ENCODE measurements at regions not wholly inside any gene's neighbourhood (a gene's known extent, or its start where the extent isn't known, plus 50 kb on each side); places are given as distances from the start of the nearest gene placed in this dataset.

DNA sequence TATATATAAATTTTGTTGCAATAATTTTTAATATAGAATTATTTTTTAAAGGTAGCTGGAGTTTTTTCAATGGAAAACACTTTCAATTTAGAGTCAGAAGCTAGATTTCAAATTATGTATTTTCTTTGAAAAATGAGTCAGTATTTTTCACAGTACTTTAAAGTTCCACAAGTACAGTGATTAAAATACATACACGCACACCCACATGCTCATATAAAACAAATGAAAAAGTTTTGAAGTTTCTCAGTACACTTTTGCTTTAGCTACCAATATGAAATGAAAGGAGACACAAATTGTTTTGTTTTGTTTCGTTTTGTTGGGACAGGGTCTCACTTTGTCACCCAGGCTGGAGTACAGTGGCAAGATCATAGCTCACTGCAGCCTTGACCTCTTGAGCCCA, 98.6 kb downstream of the CYB561 start:
- no peak for DNase-seq

DNA sequence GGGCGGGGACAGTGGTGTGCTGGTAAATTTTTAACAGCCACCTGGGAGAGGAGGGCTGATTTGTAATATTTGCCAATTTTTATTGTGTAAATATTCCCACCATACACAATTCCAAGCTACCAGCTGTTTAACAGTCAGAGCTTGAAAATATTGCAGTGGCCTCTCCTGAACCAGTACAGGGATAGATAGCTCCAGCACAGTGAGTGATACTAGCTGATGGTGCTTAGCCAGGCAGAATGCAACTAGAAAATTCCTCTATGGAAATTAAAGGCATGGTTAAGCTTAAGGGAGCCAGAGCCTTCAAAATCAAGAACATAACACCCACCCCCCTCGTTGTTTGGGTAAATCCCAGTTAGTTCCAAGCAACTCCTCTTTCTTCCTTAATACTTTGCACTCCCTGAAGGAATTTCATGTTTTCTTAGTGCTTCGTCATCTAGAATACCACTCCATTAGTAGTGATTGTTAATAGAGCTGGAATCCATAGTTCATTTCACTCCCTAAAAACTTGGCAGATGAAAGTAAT, 96.6 kb downstream of the CYB561 start:
- no peak for DNase-seq

DNA sequence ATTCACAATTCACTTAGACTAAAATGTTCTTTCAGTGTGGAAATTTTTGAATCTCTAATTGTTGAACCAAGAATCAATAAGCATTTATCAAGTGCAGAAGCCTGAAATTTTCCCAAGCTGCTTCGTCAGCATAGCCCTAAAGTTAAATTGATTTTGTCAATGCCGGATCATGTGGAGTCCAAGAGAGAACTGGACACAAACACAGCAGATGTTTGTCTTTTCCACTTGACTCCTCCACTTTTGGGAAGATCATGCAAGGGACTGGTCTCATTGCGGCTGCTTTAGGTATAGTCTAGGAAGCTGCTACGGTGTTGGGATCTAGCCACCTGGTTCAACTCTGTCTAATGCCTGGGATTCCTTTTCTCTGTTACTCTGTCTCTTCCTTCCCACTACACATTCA, 95.7 kb downstream of the CYB561 start:
- DNase-seq, result no peak

DNA sequence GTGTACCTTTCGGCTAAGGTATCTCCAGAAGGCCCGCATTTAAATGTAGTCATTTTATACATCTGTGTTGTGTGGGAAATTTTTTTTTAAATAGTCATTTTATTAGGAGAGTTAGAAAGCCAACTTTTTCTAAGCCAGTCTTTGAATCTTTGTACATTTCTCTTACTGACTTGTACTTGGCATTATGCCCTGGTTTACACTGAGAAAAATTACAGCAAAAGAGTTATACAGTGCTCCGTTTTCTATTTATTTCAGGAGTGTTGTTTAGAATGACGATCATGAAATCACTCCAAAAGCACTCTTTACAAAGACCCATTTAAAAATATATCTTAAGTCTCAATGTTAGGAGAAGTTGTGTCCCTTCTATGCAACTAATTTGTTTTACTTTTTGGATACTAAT, 91.8 kb downstream of the CYB561 start:
- DNase-seq, result no peak

DNA sequence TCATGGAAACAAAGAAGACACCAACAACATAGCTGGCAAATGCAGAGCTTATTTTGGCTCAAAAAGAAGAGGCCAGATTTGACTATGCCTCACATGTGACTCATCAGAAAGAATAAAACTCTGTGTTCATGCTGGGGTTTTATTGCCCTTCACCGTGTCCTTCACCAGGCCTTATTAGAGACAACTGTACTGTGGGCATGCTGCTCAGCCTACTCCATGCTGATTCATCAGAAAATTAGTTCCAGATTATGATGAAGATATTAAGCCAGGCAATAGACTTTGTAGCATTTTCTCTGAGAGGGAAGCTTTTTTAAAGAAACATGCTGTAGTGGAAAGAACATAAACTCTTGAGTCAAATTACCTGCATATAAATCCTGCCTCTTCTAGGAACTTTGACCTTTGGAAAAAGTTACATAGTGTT, 89.8 kb downstream of the CYB561 start:
- no peak for DNase-seq

DNA sequence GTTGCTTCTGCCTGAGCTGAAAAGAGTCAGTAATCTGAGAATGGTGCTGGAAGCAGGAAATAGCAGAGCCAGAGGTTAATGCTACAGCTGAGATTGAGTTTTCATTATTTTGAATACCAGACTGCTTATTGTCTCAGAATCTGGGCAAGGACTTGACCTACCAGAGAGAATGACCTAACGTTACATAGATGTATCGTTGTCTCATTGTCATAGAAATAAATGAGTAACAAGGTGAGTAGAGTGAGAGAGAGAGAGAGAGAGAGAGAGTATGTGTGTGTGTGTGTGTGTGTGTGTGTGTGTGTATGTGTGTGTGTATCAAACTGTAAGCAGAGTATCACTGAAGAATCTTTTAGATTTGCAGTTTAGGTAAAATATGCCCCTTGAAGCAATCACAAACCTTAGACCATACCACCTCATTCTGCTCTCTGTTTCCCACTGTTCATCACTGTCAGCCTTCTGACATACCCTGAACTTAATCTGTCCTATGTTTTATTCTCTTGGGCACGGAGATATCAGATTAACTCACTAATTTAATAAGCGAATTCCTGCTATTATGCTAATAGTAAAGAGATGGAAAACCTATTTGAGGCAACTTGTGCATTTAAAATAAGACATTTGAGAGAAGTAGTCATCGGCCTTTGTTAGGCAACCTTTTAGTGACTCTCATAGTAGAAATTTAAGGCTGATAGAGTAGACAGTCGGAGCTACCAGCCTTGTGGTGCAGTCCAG, 87.8 kb downstream of the CYB561 start:
- no peak for DNase-seq

DNA sequence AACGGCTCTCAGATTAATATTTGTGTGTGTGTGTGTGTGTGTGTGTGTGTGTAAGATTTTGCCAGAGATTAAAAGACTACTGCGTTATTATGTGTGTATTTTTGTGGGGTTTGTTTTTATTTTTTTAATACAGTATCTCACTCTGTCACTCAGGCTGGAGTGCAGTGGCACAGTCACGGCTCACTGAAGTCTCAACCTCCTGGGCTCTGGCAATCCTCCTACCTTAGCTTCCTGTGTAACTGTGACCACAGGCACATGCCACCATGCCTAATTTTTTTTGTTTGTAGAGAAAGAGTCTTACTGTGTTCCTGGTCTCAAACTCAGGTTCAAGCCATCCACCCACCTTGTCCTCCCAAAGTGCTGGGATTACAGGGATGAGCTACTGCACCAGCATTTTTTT, 87.2 kb downstream of the CYB561 start:
- no peak for DNase-seq

DNA sequence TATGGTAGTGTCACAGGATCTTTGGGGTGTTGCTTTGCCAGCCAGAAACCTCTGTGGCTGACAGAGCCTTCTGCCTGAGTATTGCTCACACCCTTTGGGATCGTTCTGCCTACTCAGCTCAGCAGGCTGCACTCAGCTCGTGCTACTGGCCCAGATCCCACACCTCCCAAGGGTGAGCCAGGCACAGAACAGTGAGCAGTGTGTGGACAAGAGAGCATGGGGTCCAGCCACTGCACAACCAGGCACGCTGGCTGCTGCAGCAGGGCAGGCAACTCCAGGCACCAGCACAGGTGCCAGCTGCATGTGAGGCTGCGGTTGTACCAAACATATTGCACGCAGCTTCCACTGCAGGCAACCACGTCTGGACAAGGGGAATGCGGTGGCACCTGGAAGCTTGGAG, 84.9 kb downstream of the CYB561 start:
- no peak for DNase-seq

DNA sequence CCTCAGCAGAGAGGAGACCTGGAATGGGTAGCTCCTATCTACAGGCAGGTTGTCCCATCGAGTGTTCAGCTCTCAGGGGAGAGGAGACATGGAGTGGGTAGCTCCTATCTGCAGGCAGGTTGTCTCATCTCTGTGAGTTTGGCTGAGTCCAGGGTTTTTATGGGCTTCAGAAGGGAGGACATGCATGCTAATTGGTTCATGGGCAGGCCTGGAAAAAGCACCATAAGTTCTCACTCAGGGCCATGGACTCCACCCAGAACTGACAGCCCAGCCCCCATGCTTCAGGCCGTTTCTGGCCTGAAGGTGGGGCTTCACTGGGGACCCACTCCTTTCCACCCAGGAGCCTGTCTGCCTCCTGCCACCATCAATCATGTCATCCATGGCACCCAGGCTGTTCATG, 84.0 kb downstream of the CYB561 start:
- DNase-seq, result no peak

DNA sequence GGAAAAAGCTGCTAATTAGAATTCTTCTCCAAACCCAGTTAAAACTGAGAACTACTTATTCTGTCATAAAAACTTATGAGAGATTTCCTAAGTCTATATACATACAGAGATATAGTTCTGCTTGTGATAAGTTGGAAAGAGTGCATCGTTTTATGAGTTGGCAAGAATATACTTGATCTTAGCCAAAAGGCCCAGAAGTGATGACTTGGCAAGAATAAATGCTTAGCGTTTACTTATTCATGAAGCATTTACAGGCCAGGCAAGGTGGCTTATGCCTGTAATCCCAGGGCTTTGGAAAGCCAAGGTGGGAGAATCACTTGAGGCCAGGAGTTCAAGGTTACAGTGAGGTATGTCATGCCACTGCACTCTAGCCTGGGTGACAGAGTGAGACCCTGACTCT, 81.7 kb downstream of the CYB561 start:
- DNase-seq, result no peak

DNA sequence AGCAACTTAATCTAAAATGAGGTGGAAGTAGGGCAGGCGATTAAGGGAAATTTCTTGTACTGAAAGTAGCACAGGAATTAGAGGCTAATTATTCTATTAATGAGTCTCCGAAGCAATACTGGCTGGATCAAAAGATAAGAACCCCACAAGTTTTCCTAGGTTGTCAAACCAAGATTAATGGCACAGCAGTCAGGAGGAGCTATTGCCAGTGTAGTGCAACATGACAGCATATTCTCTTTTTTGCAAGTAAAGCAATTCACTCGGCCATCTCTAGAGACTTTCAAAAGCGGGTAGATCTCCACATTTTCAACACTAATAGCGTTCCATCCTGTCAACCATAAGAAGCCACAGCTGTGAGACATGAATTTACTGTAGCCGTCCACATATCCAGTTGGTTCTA, 81.2 kb downstream of the CYB561 start:
- DNase-seq, result no peak

DNA sequence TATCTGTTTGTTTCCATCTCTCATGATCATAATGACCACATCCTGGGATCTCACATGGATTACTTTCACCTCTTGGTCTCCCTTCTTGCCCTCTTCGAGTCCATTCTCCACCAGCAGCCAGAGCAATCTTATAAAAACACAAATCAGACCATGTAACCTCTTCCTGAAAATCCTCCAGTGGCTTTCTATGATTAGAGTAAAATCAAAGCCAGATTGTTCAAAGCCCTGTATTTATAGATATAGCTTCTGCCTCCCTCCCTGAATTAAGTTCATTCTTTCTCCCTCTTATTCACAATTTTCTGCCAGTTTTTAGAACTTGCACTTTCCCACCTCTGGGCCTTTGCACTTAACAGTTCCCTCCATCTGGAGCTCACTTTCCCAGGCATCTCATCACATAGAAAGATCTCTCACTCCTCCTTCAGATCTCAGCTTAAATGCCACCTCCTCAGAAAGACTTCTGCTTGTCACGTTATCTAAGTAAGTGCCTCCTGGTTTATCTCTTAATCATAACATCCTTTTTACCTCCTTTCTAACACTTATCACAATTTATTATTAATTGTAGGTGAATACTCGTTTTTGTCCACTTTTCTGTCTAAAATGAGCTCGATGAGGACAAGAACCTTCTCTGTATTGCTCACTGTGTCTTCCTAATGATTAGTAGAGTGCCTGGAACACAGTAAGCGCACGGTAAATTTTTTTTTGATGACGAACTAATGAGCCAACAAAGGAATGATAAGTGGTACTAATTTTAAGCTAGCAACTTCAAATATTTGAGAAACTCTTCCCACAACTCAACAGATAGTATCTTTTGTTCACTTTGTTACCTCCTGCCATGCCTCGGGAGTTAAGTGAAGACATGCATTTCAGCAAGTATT, 80.5 kb downstream of the CYB561 start:
- no peak for DNase-seq

DNA sequence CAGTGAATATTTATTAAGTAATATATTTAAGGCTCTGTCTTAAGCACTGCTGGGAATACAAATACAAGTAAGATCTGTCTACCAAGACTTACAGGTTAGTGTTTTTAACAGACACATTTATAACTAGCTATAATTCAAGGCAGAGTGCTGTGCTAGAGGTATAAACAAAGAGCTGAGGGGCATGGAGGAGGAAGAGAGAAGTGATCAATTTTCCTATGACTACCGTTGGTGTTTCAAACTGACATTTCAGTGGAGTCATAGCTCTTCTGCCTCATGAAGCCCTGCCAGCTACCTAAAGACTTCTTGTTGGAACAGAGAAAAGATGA, 79.9 kb downstream of the CYB561 start:
- no peak for DNase-seq

DNA sequence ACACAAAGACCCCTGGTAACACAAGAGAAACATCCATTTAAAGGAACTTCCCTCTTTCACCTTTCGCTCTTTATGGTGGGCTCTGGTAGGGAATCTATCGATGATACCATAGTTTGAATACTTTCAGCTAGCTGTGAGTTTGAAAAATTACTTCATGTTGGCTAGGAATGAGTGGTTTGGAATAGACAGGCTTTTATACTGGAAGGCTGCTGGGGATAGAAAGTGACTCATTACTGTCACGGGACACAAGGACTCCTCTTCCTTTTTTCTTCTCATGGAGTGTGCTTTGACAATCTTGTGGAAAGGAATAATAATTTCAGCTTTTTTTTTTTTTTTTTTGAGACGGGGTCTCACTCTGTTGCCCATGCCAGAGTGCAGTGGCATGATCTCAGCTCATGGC, 76.9 kb downstream of the CYB561 start:
- no peak for DNase-seq

DNA sequence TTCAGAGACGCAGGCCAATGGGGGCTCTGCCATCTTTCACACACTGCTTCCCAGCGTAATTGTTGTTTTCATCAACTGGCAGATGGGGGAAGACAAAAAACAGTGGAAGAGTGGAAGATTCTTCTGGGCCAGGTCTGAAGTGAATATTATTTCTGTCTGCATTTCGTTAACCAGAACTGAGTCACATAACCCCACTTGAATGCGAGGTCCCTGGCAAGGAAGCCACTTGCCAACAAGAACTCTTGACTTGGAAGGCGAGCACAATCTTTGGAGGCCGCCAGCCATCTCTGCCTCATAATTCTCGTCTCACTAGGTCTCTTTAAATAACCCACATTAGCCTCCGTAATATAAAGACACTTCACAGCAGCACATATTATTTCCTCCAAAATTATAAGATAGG, 75.4 kb downstream of the CYB561 start:
- no peak for DNase-seq

DNA sequence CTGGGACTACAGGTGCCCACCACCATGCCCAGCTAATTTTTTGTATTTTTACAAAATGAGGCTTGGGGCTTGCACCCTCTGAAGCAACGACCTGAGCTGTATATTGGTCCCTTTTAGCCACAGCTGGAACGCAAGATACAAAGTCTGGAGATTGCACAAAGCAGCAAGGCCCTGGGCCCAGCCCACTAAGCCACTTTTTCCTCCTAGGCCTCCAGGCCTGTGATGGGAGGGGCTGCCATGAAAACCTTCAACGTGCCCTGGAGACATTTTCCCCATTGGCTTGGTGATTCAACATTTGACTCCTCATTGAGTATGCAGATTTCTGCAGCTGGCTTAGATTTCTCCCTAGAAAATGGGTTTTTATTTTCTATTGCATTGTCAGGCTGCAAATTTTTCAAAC, 69.2 kb downstream of the CYB561 start:
- no peak for DNase-seq

DNA sequence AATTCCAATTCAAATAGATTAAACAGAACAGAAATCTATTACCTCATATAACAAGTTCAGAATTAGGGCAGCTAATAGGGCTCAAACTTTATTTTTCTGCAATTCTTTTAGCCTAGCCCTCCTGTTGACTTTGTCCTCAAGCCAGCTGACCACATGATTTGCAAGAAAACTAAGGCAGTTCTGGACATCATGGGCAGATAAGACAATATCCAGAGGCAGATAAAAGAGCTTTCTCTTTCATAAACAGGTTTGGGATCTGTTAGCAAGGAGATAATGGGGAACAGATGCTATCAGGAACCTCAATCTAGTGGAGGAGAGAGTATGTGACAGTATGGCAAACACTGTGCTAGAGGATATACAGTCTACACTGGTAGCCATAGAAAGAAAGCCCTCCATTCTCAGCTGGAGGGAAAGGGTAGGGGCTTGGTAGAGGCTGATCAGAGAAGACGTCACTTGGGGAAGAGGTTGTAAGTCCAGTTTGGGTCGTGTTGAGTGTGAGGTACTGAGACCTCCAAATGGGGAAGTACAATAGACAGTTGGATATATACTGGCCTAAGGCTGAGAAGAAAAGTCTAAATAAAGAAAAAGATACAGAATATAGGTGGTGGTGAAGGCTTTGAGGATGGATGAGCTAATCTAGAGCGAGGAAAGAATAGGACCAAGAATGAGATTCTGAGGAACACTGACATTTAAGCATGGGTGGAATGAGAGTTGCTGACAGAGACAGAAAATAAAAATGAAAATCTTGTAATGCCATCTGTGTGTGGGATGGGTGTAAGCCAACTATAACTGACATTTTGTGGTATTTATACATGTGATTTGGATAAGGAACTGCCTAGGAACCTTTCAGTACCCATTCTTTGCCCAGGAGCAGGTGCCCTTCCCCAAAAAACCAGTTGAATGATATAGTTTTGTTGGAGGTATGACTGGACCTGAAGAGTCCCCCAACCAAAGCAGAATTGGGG, 67.4 kb downstream of the CYB561 start:
- DNase-seq, result no peak

DNA sequence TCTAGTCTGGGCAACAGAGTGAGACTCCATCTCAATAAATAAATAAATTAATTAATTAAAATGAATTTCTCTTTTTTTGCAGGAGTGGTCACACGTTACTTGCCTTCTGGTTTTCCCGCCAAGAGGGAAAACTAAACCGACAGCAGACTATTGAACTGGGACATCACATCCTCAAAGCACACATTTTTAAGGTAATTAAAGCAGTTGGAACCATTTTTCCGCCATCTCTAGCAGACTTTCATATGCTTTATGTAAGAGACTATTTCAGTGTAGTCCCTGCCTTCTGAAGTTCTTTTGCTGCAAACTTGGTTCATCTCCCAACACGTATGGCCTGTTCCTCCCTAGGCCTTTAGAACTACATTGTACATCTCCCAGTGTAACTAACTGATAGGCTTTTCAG, 66.5 kb downstream of the CYB561 start:
- no peak for DNase-seq

DNA sequence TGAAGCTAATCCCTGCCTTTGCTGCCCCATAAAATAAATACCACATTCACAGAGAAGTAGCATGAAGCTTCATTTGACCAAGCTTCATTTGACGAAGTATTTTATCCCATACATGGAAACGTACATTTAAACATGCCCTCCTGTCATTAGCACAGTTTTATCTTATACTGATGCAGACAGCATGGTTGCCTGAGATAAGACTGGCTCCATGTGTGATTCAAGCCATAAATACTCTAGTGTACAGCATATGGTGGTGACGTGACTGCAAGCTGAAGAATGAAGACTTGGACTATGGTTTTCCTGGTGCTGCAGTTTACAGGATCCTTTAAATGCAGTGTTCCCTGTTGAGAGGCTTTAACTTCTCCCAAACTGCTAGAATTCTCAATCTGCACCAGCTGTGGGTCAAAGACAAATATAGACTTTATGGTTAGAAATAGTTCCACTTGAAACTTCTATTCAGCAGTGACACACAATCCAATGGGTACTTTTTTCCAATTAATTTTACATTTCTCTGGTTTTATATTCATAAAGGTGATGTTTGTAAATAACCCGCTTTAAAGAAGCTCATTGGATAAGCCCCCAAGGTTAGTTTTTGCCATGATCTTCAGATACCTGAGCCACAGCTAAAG, 64.9 kb downstream of the CYB561 start:
- DNase-seq, result no peak

DNA sequence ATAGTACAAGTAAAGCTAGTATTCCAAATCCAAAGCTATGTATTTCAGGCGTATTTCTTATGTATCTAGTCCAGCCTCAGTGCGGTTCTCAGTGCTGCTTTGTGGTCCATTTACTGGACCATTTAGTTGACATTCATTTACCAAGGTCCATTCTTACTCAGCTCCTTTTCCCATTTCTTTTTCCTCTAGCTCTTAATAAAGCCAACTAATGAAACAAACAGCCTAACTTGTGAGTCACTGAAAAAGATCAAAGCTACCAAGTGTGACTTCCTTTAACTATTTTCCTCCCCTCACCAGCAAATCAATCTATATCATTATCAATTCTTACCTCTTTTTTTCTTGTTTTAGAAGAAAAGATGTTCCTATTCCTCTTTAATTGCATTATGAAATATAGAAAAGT, 64.0 kb downstream of the CYB561 start:
- no peak for DNase-seq
